Nephron (organoid): ENCODE measurements at regions not wholly inside any gene's neighbourhood (a gene's known extent, or its start where the extent isn't known, plus 50 kb on each side); places are given as distances from the start of the nearest gene placed in this dataset.

Experiments
- H3K27ac Mint-ChIP-seq, 3 experiments: 2 replicates each; pipeline ENCODE4 v1.8.0; 2020; ENCODE audit warnings: mixed read lengths in 3 of 3, mild to moderate bottlenecking in 2 of 3, moderate library complexity in 1 of 3
- H3K27me3 Mint-ChIP-seq: 2 replicates; pipeline ENCODE4 v1.8.0; 2021; ENCODE audit warnings: low read depth, mild to moderate bottlenecking, moderate library complexity, mixed read lengths
- H3K36me3 Mint-ChIP-seq: 2 replicates; pipeline ENCODE4 v1.8.0; 2020; ENCODE audit warnings: low read depth, mixed read lengths
- H3K4me1 Mint-ChIP-seq: 2 replicates; pipeline ENCODE4 v1.8.0; 2020; ENCODE audit warnings: mixed read lengths
- H3K4me3 Mint-ChIP-seq, 3 experiments: 2 replicates each; pipeline ENCODE4 v1.8.0; 2020; ENCODE audit warnings: mild to moderate bottlenecking in 3 of 3, mixed read lengths in 3 of 3, moderate library complexity in 2 of 3
- H3K9me3 Mint-ChIP-seq: 2 replicates; pipeline ENCODE4 v1.8.0; 2020; ENCODE audit warnings: mixed read lengths
- TF ChIP-seq, protein P1 (sequence below), 3 experiments: fragments of 200-600 bp; sonication (generic); IDR thresholded peaks; one replicate each; pipeline ENCODE4 v1.5.0; 2021; ENCODE audit warnings: antibody characterized with exemption in 3 of 3; ENCODE audit not compliant: unreplicated experiment in 3 of 3

DNA sequence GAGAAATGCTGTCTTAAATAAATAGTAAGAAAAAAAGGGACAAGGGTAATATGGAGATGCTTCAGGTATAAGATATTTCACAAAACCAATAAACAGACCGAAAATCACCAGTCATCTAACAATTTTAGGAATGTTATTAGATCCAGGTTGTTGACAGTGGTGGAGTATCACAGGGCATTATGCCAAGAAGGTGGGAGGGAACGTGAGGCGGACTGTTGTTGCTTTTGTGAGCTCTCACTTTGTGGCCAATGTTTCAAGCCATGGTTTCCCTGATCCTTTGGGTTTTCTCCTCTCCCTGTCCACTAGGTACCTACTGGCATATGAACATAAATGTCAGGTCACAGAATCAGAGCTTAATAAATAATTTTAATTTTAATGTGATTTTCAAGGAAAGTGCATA lies 790.3 kb upstream of the SLITRK1 start:
- TF ChIP-seq, protein P1, sequence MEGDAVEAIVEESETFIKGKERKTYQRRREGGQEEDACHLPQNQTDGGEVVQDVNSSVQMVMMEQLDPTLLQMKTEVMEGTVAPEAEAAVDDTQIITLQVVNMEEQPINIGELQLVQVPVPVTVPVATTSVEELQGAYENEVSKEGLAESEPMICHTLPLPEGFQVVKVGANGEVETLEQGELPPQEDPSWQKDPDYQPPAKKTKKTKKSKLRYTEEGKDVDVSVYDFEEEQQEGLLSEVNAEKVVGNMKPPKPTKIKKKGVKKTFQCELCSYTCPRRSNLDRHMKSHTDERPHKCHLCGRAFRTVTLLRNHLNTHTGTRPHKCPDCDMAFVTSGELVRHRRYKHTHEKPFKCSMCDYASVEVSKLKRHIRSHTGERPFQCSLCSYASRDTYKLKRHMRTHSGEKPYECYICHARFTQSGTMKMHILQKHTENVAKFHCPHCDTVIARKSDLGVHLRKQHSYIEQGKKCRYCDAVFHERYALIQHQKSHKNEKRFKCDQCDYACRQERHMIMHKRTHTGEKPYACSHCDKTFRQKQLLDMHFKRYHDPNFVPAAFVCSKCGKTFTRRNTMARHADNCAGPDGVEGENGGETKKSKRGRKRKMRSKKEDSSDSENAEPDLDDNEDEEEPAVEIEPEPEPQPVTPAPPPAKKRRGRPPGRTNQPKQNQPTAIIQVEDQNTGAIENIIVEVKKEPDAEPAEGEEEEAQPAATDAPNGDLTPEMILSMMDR (IDR thresholded peaks at IDR 0.05; ENCODE audit: unreplicated experiment in 3 of 3), result no peak
- Mint-ChIP-seq H3K9me3 (no peaks in the 10 kb centered on the region), H3K4me3 (no peak overlapping the region), H3K27ac (no peak overlapping the region), H3K27me3 (no peaks in the 10 kb centered on the region), H3K4me1 (no peaks in the 10 kb centered on the region), H3K36me3 (no peaks in the 10 kb centered on the region)

- TF ChIP-seq, protein P1 (IDR thresholded peaks at IDR 0.05; ENCODE audit: unreplicated experiment in 3 of 3), result no peak
- H3K4me3 Mint-ChIP-seq, result no peak overlapping the region
- H3K9me3 Mint-ChIP-seq, result no peaks in the 10 kb centered on the region
- H3K4me1 Mint-ChIP-seq, result no peaks in the 10 kb centered on the region
- no peaks in the 10 kb centered on the region for H3K27me3 Mint-ChIP-seq
- no peak overlapping the region for H3K27ac Mint-ChIP-seq
- H3K36me3 Mint-ChIP-seq, result no peaks in the 10 kb centered on the region
Measured at GRCh38 chr13:84670245-84670644, 788.0 kb upstream of the SLITRK1 start.

GRCh38 chr13:84668637-84669036 lies 786.4 kb upstream of the SLITRK1 start:
- TF ChIP-seq, protein P1 (IDR thresholded peaks at IDR 0.05; ENCODE audit: unreplicated experiment in 3 of 3), result no peak
- no peaks in the 10 kb centered on the region for H3K27me3 Mint-ChIP-seq
- H3K4me1 Mint-ChIP-seq, result no peaks in the 10 kb centered on the region
- H3K36me3 Mint-ChIP-seq, result no peaks in the 10 kb centered on the region
- H3K4me3 Mint-ChIP-seq, result no peak overlapping the region
- H3K27ac Mint-ChIP-seq, result no peak overlapping the region
- no peaks in the 10 kb centered on the region for H3K9me3 Mint-ChIP-seq

DNA sequence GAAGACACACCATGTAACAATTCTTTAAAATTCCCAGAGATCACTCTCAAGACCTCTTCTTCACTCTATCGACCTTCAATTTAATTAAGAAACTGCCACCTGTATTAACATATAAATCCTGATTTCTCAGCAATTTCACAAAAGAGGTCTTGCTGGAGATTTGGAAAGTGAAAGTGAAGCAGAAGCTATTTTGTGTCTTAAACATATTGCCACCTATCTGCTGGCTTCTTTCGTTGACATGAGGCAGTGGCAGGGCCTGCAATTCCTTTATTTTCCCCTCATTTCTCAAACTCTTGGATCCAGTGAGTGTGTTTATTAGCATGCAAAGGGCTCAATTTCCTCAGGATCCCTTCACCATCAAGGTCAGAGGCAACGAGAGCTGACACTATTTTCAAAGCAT lies 780.2 kb upstream of the SLITRK1 start:
- no peaks in the 10 kb centered on the region for H3K27me3 Mint-ChIP-seq
- peaks cover 5% of the 10 kb centered on the region for H3K4me1 Mint-ChIP-seq
- TF ChIP-seq, protein P1 (IDR thresholded peaks at IDR 0.05; ENCODE audit: unreplicated experiment in 3 of 3), result no peak
- H3K4me3 Mint-ChIP-seq, result no peak overlapping the region
- no peak overlapping the region for H3K27ac Mint-ChIP-seq
- no peaks in the 10 kb centered on the region for H3K36me3 Mint-ChIP-seq
- no peaks in the 10 kb centered on the region for H3K9me3 Mint-ChIP-seq

GRCh38 chr13:84661718-84662117 lies 779.4 kb upstream of the SLITRK1 start:
- Mint-ChIP-seq H3K27ac (no peak overlapping the region), H3K9me3 (no peaks in the 10 kb centered on the region), H3K36me3 (no peaks in the 10 kb centered on the region), H3K27me3 (no peaks in the 10 kb centered on the region), H3K4me3 (no peak overlapping the region), H3K4me1 (peaks cover 5% of the 10 kb centered on the region)
- TF ChIP-seq, protein P1 (IDR thresholded peaks at IDR 0.05; ENCODE audit: unreplicated experiment in 3 of 3), result no peak

GRCh38 chr13:84659359-84659661 lies 777.0 kb upstream of the SLITRK1 start:
- peaks cover 5% of the 10 kb centered on the region for H3K4me1 Mint-ChIP-seq
- H3K4me3 Mint-ChIP-seq, result no peak overlapping the region
- H3K27ac Mint-ChIP-seq, result peak overlapping the region in 2 of 3 experiments; percentile 47 to 51
- no peaks in the 10 kb centered on the region for H3K9me3 Mint-ChIP-seq
- no peaks in the 10 kb centered on the region for H3K36me3 Mint-ChIP-seq
- TF ChIP-seq, protein P1 (IDR thresholded peaks at IDR 0.05; ENCODE audit: unreplicated experiment in 3 of 3), result no peak
- no peaks in the 10 kb centered on the region for H3K27me3 Mint-ChIP-seq
